Astrocyte (in vitro differentiated cells and primary cell): ENCODE measurements at regions not wholly inside any gene's neighbourhood (a gene's known extent, or its start where the extent isn't known, plus 50 kb on each side); places are given as distances from the start of the nearest gene placed in this dataset.

Source experiments
- DNase-seq: peaks from one replicate; pipeline ENCODE4 v3.0.0-alpha.2; 2010; ENCODE audit warnings: low read depth
- FAIRE-seq: peaks from 2 replicates; lab custom pipeline; 2011; peaks lifted over from hg19 to GRCh38; lab: Jason Lieb, UNC
- H2AFZ ChIP-seq: 2 replicates; pipeline ENCODE4 v1.6.0; 2012; ENCODE audit warnings: low read depth, low read length, inconsistent platforms
- H3K27ac ChIP-seq: 2 replicates; pipeline ENCODE4 v1.5.1; 2011; ENCODE audit warnings: low read depth, low read length, inconsistent platforms
- H3K27me3 ChIP-seq: 2 replicates; pipeline ENCODE4 v1.6.0; 2011; ENCODE audit warnings: low read length, inconsistent platforms; ENCODE audit not compliant: insufficient read depth
- H3K36me3 ChIP-seq: 2 replicates; pipeline ENCODE4 v1.5.1; 2011; ENCODE audit warnings: low read length, inconsistent platforms; ENCODE audit not compliant: insufficient read depth
- H3K4me1 ChIP-seq: 2 replicates; pipeline ENCODE4 v1.5.1; 2011; ENCODE audit warnings: low read length, inconsistent platforms; ENCODE audit not compliant: insufficient read depth
- H3K4me2 ChIP-seq: 2 replicates; pipeline ENCODE4 v1.6.0; 2012; ENCODE audit warnings: low read length, inconsistent platforms
- H3K4me3 ChIP-seq: 2 replicates; pipeline ENCODE4 v1.5.1; 2011; ENCODE audit warnings: low read depth, mild to moderate bottlenecking, low read length, inconsistent platforms; ENCODE audit not compliant: insufficient read depth
- H3K79me2 ChIP-seq: 2 replicates; pipeline ENCODE4 v1.6.0; 2012; ENCODE audit warnings: mild to moderate bottlenecking, low read length, inconsistent platforms; ENCODE audit not compliant: insufficient read depth
- H3K9ac ChIP-seq: 2 replicates; pipeline ENCODE4 v1.6.0; 2012; ENCODE audit warnings: mild to moderate bottlenecking, low read length, inconsistent platforms
- H3K9me3 ChIP-seq: 2 replicates; pipeline ENCODE4 v1.5.1; 2012; ENCODE audit warnings: low read depth, mild to moderate bottlenecking, low read length, inconsistent platforms; ENCODE audit not compliant: insufficient read depth
- H4K20me1 ChIP-seq: 2 replicates; pipeline ENCODE4 v1.6.0; 2012; ENCODE audit warnings: low read length, inconsistent platforms; ENCODE audit not compliant: insufficient read depth
- H3K27ac Mint-ChIP-seq: one replicate; pipeline ENCODE4 v1.8.0; 2021; ENCODE audit warnings: mild to moderate bottlenecking, mixed read lengths; ENCODE audit not compliant: unreplicated experiment
- H3K27me3 Mint-ChIP-seq: one replicate; pipeline ENCODE4 v1.8.0; 2021; ENCODE audit warnings: low read depth, mixed read lengths; ENCODE audit not compliant: unreplicated experiment
- H3K36me3 Mint-ChIP-seq: one replicate; pipeline ENCODE4 v1.8.0; 2021; ENCODE audit warnings: low read depth, mixed read lengths; ENCODE audit not compliant: unreplicated experiment
- H3K4me1 Mint-ChIP-seq: one replicate; pipeline ENCODE4 v1.8.0; 2021; ENCODE audit warnings: low read depth, mixed read lengths; ENCODE audit not compliant: unreplicated experiment
- H3K4me3 Mint-ChIP-seq: one replicate; pipeline ENCODE4 v1.8.0; 2021; ENCODE audit warnings: mild to moderate bottlenecking, moderate library complexity, mixed read lengths; ENCODE audit not compliant: unreplicated experiment
- H3K9me3 Mint-ChIP-seq: one replicate; pipeline ENCODE4 v1.8.0; 2021; ENCODE audit warnings: mild to moderate bottlenecking, mixed read lengths; ENCODE audit not compliant: unreplicated experiment
- EZH2 ChIP-seq: IDR thresholded peaks from 2 replicates; pipeline ENCODE4 v1.6.1; 2012; ENCODE audit warnings: mild to moderate bottlenecking, low read length, inconsistent platforms; ENCODE audit not compliant: insufficient read depth
- TF ChIP-seq, protein P1 (sequence below): IDR thresholded peaks from 2 replicates; pipeline ENCODE4 v1.5.1; 2011; ENCODE audit warnings: low read depth, mild to moderate bottlenecking, inconsistent platforms, low read length, moderate library complexity; ENCODE audit not compliant: insufficient read depth

- FAIRE-seq (no peak), DNase-seq (no peak)
- Histone ChIP-seq H3K27me3 (no peaks in the 10 kb centered on the region), H3K36me3 (no peaks in the 10 kb centered on the region), H4K20me1 (no peaks in the 10 kb centered on the region), H3K79me2 (no peaks in the 10 kb centered on the region), H2AFZ (no peak overlapping the region), H3K4me2 (no peak overlapping the region), H3K9me3 (no peaks in the 10 kb centered on the region), H3K4me1 (peaks cover 12% of the 10 kb centered on the region), H3K27ac (no peak overlapping the region), H3K9ac (no peak overlapping the region), H3K4me3 (no peak overlapping the region)
- H3K27ac Mint-ChIP-seq, result peak overlapping the region; percentile 4
- H3K27me3 Mint-ChIP-seq, result no peaks in the 10 kb centered on the region
- peaks cover 38% of the 10 kb centered on the region for H3K4me1 Mint-ChIP-seq
- peaks cover 8% of the 10 kb centered on the region for H3K9me3 Mint-ChIP-seq
- TF ChIP-seq, protein P1, sequence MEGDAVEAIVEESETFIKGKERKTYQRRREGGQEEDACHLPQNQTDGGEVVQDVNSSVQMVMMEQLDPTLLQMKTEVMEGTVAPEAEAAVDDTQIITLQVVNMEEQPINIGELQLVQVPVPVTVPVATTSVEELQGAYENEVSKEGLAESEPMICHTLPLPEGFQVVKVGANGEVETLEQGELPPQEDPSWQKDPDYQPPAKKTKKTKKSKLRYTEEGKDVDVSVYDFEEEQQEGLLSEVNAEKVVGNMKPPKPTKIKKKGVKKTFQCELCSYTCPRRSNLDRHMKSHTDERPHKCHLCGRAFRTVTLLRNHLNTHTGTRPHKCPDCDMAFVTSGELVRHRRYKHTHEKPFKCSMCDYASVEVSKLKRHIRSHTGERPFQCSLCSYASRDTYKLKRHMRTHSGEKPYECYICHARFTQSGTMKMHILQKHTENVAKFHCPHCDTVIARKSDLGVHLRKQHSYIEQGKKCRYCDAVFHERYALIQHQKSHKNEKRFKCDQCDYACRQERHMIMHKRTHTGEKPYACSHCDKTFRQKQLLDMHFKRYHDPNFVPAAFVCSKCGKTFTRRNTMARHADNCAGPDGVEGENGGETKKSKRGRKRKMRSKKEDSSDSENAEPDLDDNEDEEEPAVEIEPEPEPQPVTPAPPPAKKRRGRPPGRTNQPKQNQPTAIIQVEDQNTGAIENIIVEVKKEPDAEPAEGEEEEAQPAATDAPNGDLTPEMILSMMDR, result no peak
- no peak for TF ChIP-seq EZH2
- no peaks in the 10 kb centered on the region for H3K36me3 Mint-ChIP-seq
- H3K4me3 Mint-ChIP-seq, result no peak overlapping the region
These were observed 187.1 kb downstream of the RAP2B start for GRCh38 chr3:153349108-153349499.

GRCh38 chr3:153350420-153350819 lies 188.4 kb downstream of the RAP2B start:
- DNase-seq (peak; percentile 95), FAIRE-seq (peak; percentile 96)
- no peaks in the 10 kb centered on the region for H3K27me3 Mint-ChIP-seq
- peaks cover 6% of the 10 kb centered on the region for H3K9me3 Mint-ChIP-seq
- TF ChIP-seq, protein P1, result no peak
- TF ChIP-seq EZH2, result no peak
- Histone ChIP-seq H3K4me1 (peaks cover 12% of the 10 kb centered on the region), H3K36me3 (no peaks in the 10 kb centered on the region), H3K27me3 (no peaks in the 10 kb centered on the region), H3K4me3 (no peak overlapping the region), H2AFZ (no peak overlapping the region), H3K9ac (no peak overlapping the region), H3K79me2 (no peaks in the 10 kb centered on the region), H3K4me2 (peak overlapping the region; percentile 57), H3K27ac (peak overlapping the region; percentile 41), H3K9me3 (no peaks in the 10 kb centered on the region), H4K20me1 (no peaks in the 10 kb centered on the region)
- H3K36me3 Mint-ChIP-seq, result no peaks in the 10 kb centered on the region
- H3K27ac Mint-ChIP-seq, result peak overlapping the region; percentile 99
- H3K4me1 Mint-ChIP-seq, result peaks cover 33% of the 10 kb centered on the region
- H3K4me3 Mint-ChIP-seq, result no peak overlapping the region

GRCh38 chr3:153354641-153355040 lies 192.6 kb downstream of the RAP2B start:
- H3K4me2 ChIP-seq, result no peak overlapping the region
- no peaks in the 10 kb centered on the region for H3K79me2 ChIP-seq
- H3K9ac ChIP-seq, result no peak overlapping the region
- no peaks in the 10 kb centered on the region for H3K27me3 ChIP-seq
- DNase-seq (no peak), FAIRE-seq (no peak)
- TF ChIP-seq EZH2, result no peak
- TF ChIP-seq, protein P1, result no peak
- peaks cover 2% of the 10 kb centered on the region for H3K9me3 Mint-ChIP-seq
- no peaks in the 10 kb centered on the region for H3K9me3 ChIP-seq
- H3K4me1 Mint-ChIP-seq, result peaks cover 19% of the 10 kb centered on the region
- H3K36me3 ChIP-seq, result no peaks in the 10 kb centered on the region
- no peaks in the 10 kb centered on the region for H3K27me3 Mint-ChIP-seq
- H3K4me1 ChIP-seq, result peaks cover 12% of the 10 kb centered on the region
- H2AFZ ChIP-seq, result no peak overlapping the region
- H3K36me3 Mint-ChIP-seq, result no peaks in the 10 kb centered on the region
- no peak overlapping the region for H3K27ac ChIP-seq
- no peak overlapping the region for H3K4me3 ChIP-seq
- H3K27ac Mint-ChIP-seq, result no peak overlapping the region
- H3K4me3 Mint-ChIP-seq, result no peak overlapping the region
- H4K20me1 ChIP-seq, result no peaks in the 10 kb centered on the region
